ENCODE measurements at regions not wholly inside any gene's neighbourhood (a gene's known extent, or its start where the extent isn't known, plus 50 kb on each side); places are given as distances from the start of the nearest gene placed in this dataset.

GRCh38 chr18:45488645-45489044 is 126.6 kb upstream of the SLC14A2 start:
- Histone ChIP-seq H3K4me3 (ENCODE audit: low read depth, low read length) (no peak overlapping the region), H3K4me1 (ENCODE audit: control insufficient read depth, insufficient read depth, low read length) (no peaks in the 10 kb centered on the region), H3K9ac (ENCODE audit: low read depth, low read length) (no peak overlapping the region), H3K9me3 (ENCODE audit: control insufficient read depth, insufficient read depth, low read length) (no peaks in the 10 kb centered on the region), H3K36me3 (ENCODE audit: control insufficient read depth, insufficient read depth, low read length) (no peaks in the 10 kb centered on the region), H3K27ac (ENCODE audit: low read depth, low read length) (no peak overlapping the region), H3K27me3 (ENCODE audit: control insufficient read depth, insufficient read depth, low read length) (no peaks in the 10 kb centered on the region)

GRCh38 chr18:45493830-45494229 is 121.4 kb upstream of the SLC14A2 start:
- no peak overlapping the region for H3K27ac ChIP-seq (ENCODE audit: low read depth, low read length)
- H3K9me3 ChIP-seq (ENCODE audit: control insufficient read depth, insufficient read depth, low read length), result no peaks in the 10 kb centered on the region
- H3K36me3 ChIP-seq (ENCODE audit: control insufficient read depth, insufficient read depth, low read length), result no peaks in the 10 kb centered on the region
- no peak overlapping the region for H3K4me3 ChIP-seq (ENCODE audit: low read depth, low read length)
- H3K9ac ChIP-seq (ENCODE audit: low read depth, low read length), result no peak overlapping the region
- H3K27me3 ChIP-seq (ENCODE audit: control insufficient read depth, insufficient read depth, low read length), result no peaks in the 10 kb centered on the region
- H3K4me1 ChIP-seq (ENCODE audit: control insufficient read depth, insufficient read depth, low read length), result no peaks in the 10 kb centered on the region

- no peaks in the 10 kb centered on the region for H3K9me3 ChIP-seq (ENCODE audit: control insufficient read depth, insufficient read depth, low read length)
- H3K4me3 ChIP-seq (ENCODE audit: low read depth, low read length), result no peak overlapping the region
- H3K36me3 ChIP-seq (ENCODE audit: control insufficient read depth, insufficient read depth, low read length), result no peaks in the 10 kb centered on the region
- H3K27ac ChIP-seq (ENCODE audit: low read depth, low read length), result no peak overlapping the region
- H3K4me1 ChIP-seq (ENCODE audit: control insufficient read depth, insufficient read depth, low read length), result no peaks in the 10 kb centered on the region
- no peaks in the 10 kb centered on the region for H3K27me3 ChIP-seq (ENCODE audit: control insufficient read depth, insufficient read depth, low read length)
- no peak overlapping the region for H3K9ac ChIP-seq (ENCODE audit: low read depth, low read length)
Measured at GRCh38 chr18:45494811-45495210, 120.5 kb upstream of the SLC14A2 start.

- Histone ChIP-seq H3K27ac (ENCODE audit: low read depth, low read length) (no peak overlapping the region), H3K9me3 (ENCODE audit: control insufficient read depth, insufficient read depth, low read length) (no peaks in the 10 kb centered on the region), H3K4me1 (ENCODE audit: control insufficient read depth, insufficient read depth, low read length) (no peaks in the 10 kb centered on the region), H3K27me3 (ENCODE audit: control insufficient read depth, insufficient read depth, low read length) (no peaks in the 10 kb centered on the region), H3K36me3 (ENCODE audit: control insufficient read depth, insufficient read depth, low read length) (no peaks in the 10 kb centered on the region), H3K4me3 (ENCODE audit: low read depth, low read length) (no peak overlapping the region), H3K9ac (ENCODE audit: low read depth, low read length) (no peak overlapping the region)
Measured at GRCh38 chr18:45496741-45497140, 118.5 kb upstream of the SLC14A2 start.

GRCh38 chr18:45497595-45498286 is 117.5 kb upstream of the SLC14A2 start:
- H3K27ac ChIP-seq (ENCODE audit: low read depth, low read length), result no peak overlapping the region
- no peak overlapping the region for H3K9ac ChIP-seq (ENCODE audit: low read depth, low read length)
- H3K27me3 ChIP-seq (ENCODE audit: control insufficient read depth, insufficient read depth, low read length), result no peaks in the 10 kb centered on the region
- no peaks in the 10 kb centered on the region for H3K4me1 ChIP-seq (ENCODE audit: control insufficient read depth, insufficient read depth, low read length)
- H3K4me3 ChIP-seq (ENCODE audit: low read depth, low read length), result no peak overlapping the region
- no peaks in the 10 kb centered on the region for H3K36me3 ChIP-seq (ENCODE audit: control insufficient read depth, insufficient read depth, low read length)
- H3K9me3 ChIP-seq (ENCODE audit: control insufficient read depth, insufficient read depth, low read length), result no peaks in the 10 kb centered on the region

- H3K27ac ChIP-seq (ENCODE audit: low read depth, low read length), result no peak overlapping the region
- H3K4me3 ChIP-seq (ENCODE audit: low read depth, low read length), result no peak overlapping the region
- H3K9ac ChIP-seq (ENCODE audit: low read depth, low read length), result no peak overlapping the region
- H3K36me3 ChIP-seq (ENCODE audit: control insufficient read depth, insufficient read depth, low read length), result no peaks in the 10 kb centered on the region
- H3K27me3 ChIP-seq (ENCODE audit: control insufficient read depth, insufficient read depth, low read length), result no peaks in the 10 kb centered on the region
- no peaks in the 10 kb centered on the region for H3K4me1 ChIP-seq (ENCODE audit: control insufficient read depth, insufficient read depth, low read length)
- H3K9me3 ChIP-seq (ENCODE audit: control insufficient read depth, insufficient read depth, low read length), result no peaks in the 10 kb centered on the region
Measured at GRCh38 chr18:45498287-45498658, 117.0 kb upstream of the SLC14A2 start.

GRCh38 chr18:45503990-45504389 is 111.3 kb upstream of the SLC14A2 start:
- no peak overlapping the region for H3K9ac ChIP-seq (ENCODE audit: low read depth, low read length)
- H3K36me3 ChIP-seq (ENCODE audit: control insufficient read depth, insufficient read depth, low read length), result no peaks in the 10 kb centered on the region
- H3K4me3 ChIP-seq (ENCODE audit: low read depth, low read length), result no peak overlapping the region
- no peaks in the 10 kb centered on the region for H3K4me1 ChIP-seq (ENCODE audit: control insufficient read depth, insufficient read depth, low read length)
- H3K27ac ChIP-seq (ENCODE audit: low read depth, low read length), result no peak overlapping the region
- no peaks in the 10 kb centered on the region for H3K27me3 ChIP-seq (ENCODE audit: control insufficient read depth, insufficient read depth, low read length)
- peaks cover 4% of the 10 kb centered on the region; the same call in 1 of the 2 replicates for H3K9me3 ChIP-seq (ENCODE audit: control insufficient read depth, insufficient read depth, low read length)

GRCh38 chr18:45505497-45506206 is 109.6 kb upstream of the SLC14A2 start:
- Histone ChIP-seq H3K9me3 (ENCODE audit: control insufficient read depth, insufficient read depth, low read length) (peaks cover 4% of the 10 kb centered on the region; the same call in 1 of the 2 replicates), H3K27ac (ENCODE audit: low read depth, low read length) (no peak overlapping the region), H3K9ac (ENCODE audit: low read depth, low read length) (no peak overlapping the region), H3K4me1 (ENCODE audit: control insufficient read depth, insufficient read depth, low read length) (no peaks in the 10 kb centered on the region), H3K27me3 (ENCODE audit: control insufficient read depth, insufficient read depth, low read length) (no peaks in the 10 kb centered on the region), H3K36me3 (ENCODE audit: control insufficient read depth, insufficient read depth, low read length) (no peaks in the 10 kb centered on the region), H3K4me3 (ENCODE audit: low read depth, low read length) (no peak overlapping the region)

GRCh38 chr18:45506951-45507350 is 108.3 kb upstream of the SLC14A2 start:
- Histone ChIP-seq H3K9ac (ENCODE audit: low read depth, low read length) (no peak overlapping the region), H3K36me3 (ENCODE audit: control insufficient read depth, insufficient read depth, low read length) (no peaks in the 10 kb centered on the region), H3K4me1 (ENCODE audit: control insufficient read depth, insufficient read depth, low read length) (no peaks in the 10 kb centered on the region), H3K4me3 (ENCODE audit: low read depth, low read length) (no peak overlapping the region), H3K27ac (ENCODE audit: low read depth, low read length) (no peak overlapping the region), H3K27me3 (ENCODE audit: control insufficient read depth, insufficient read depth, low read length) (no peaks in the 10 kb centered on the region), H3K9me3 (ENCODE audit: control insufficient read depth, insufficient read depth, low read length) (peaks cover 4% of the 10 kb centered on the region; the same call in 1 of the 2 replicates)

GRCh38 chr18:45509535-45509934 is 105.7 kb upstream of the SLC14A2 start:
- Histone ChIP-seq H3K9ac (ENCODE audit: low read depth, low read length) (no peak overlapping the region), H3K4me1 (ENCODE audit: control insufficient read depth, insufficient read depth, low read length) (no peaks in the 10 kb centered on the region), H3K27ac (ENCODE audit: low read depth, low read length) (no peak overlapping the region), H3K36me3 (ENCODE audit: control insufficient read depth, insufficient read depth, low read length) (no peaks in the 10 kb centered on the region), H3K27me3 (ENCODE audit: control insufficient read depth, insufficient read depth, low read length) (no peaks in the 10 kb centered on the region), H3K9me3 (ENCODE audit: control insufficient read depth, insufficient read depth, low read length) (peaks cover 4% of the 10 kb centered on the region; the same call in 1 of the 2 replicates), H3K4me3 (ENCODE audit: low read depth, low read length) (no peak overlapping the region)

- H3K9ac ChIP-seq (ENCODE audit: low read depth, low read length), result no peak overlapping the region
- H3K4me1 ChIP-seq (ENCODE audit: control insufficient read depth, insufficient read depth, low read length), result no peaks in the 10 kb centered on the region
- H3K4me3 ChIP-seq (ENCODE audit: low read depth, low read length), result no peak overlapping the region
- H3K36me3 ChIP-seq (ENCODE audit: control insufficient read depth, insufficient read depth, low read length), result no peaks in the 10 kb centered on the region
- H3K27ac ChIP-seq (ENCODE audit: low read depth, low read length), result no peak overlapping the region
- peaks cover 4% of the 10 kb centered on the region; the same call in 1 of the 2 replicates for H3K9me3 ChIP-seq (ENCODE audit: control insufficient read depth, insufficient read depth, low read length)
- H3K27me3 ChIP-seq (ENCODE audit: control insufficient read depth, insufficient read depth, low read length), result no peaks in the 10 kb centered on the region
Measured at GRCh38 chr18:45510656-45511055, 104.6 kb upstream of the SLC14A2 start.
